ENCODE measurements at regions not wholly inside any gene's neighbourhood (a gene's known extent, or its start where the extent isn't known, plus 50 kb on each side); places are given as distances from the start of the nearest gene placed in this dataset.

DNA sequence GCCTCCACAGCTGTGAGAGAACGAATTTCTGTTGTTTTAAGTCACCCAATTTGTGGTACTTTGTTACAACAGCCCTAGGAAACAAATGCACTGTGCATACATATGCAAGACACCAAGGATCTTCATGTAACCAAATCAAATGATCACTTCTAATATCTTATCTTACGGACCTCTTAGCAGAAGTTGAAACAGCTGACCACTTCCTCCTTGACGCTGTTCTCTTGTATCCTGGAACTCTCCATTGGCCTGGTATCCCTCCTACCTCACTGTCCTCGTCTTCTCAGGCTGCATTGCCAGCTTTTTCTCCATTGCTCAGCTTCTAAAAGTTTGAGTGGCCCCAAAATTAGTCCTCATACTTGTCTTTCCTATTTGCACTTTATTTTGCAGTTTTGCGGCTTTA, 200.4 kb downstream of the DLEU7 start:
- TF ChIP-seq, protein P1, sequence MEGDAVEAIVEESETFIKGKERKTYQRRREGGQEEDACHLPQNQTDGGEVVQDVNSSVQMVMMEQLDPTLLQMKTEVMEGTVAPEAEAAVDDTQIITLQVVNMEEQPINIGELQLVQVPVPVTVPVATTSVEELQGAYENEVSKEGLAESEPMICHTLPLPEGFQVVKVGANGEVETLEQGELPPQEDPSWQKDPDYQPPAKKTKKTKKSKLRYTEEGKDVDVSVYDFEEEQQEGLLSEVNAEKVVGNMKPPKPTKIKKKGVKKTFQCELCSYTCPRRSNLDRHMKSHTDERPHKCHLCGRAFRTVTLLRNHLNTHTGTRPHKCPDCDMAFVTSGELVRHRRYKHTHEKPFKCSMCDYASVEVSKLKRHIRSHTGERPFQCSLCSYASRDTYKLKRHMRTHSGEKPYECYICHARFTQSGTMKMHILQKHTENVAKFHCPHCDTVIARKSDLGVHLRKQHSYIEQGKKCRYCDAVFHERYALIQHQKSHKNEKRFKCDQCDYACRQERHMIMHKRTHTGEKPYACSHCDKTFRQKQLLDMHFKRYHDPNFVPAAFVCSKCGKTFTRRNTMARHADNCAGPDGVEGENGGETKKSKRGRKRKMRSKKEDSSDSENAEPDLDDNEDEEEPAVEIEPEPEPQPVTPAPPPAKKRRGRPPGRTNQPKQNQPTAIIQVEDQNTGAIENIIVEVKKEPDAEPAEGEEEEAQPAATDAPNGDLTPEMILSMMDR (IDR thresholded peaks at IDR 0.05): no peak
- no peak for TF ChIP-seq POLR2A (IDR thresholded peaks at IDR 0.05)
- WGBS, 2 donors: 81 to 89% methylated on average over 5 of the region's 5 CpGs
- intact Hi-C loops (cut with DNase I; ENCODE audit: low total_unique reads): no loop called here
- DNase-seq (ENCODE audit: low spot score in 2 of 2): no peak
- no peak overlapping the region for H3K4me3 ChIP-seq (ENCODE audit: low read depth, poor library complexity, severe bottlenecking)

DNA sequence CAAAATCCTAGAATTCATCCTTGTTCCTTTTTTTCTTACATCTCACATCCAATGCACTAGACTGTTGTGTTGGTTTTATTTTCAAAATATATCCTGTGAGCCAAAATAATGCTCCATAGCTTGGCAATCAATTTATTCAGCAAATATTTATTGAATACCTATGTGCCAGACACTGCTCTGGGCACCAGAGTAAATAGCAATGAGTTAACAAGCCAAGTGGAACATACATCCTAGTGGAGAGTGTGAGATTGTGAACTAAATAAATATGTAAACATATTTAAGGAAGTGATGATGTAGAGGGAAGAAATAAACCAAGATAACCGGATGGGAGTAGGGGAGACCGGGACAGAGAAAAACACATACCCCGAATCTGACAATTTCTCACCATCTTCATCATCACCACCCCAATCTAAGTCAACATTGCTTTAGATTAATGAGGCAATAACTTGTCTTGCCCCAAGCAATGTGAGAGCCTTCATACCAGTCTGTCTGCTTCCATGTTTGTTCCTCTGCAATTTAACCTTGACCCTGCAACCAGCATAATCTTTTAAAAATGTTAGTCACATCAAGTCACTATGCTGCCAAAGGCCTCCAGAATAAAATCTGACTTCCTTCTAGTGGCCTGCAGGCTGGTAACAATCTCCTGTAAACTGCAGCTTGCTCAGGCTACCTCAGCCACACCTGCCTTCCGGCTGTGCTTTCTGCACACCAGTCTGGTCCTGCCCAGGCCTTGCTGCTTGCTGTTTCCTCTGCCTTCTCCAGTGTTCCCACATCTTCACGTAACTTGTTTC, 199.2 kb downstream of the DLEU7 start:
- no peak for DNase-seq (ENCODE audit: low spot score in 2 of 2)
- no peak overlapping the region for H3K4me3 ChIP-seq (ENCODE audit: low read depth, poor library complexity, severe bottlenecking)
- intact Hi-C loops (cut with DNase I; ENCODE audit: low total_unique reads): no loop called here
- WGBS, 2 donors: 68 to 79% methylated on average over 5 of the region's 5 CpGs
- TF ChIP-seq, protein P1 (IDR thresholded peaks at IDR 0.05): no peak
- no peak for TF ChIP-seq POLR2A (IDR thresholded peaks at IDR 0.05)

DNA sequence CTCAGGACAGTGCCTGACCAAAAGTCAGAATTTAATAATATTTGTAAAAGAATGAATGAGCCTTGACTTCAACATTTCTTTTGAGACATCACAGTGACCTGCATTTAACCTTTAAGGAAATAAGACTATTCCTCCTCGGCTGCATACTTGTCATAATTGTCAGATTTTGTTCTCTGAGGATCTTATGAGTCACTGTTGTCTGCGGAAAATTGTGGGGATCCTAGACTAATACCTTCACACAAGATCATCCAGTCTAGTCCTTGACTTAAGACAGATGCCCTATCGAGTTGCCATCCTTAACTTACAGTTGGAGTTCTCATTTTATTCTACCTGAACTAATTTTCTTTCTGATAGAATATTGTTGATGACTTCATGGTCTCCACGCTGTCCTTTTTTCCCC, 198.4 kb downstream of the DLEU7 start:
- 84% methylated on average over 4 of the region's 4 CpGs for whole genome bisulfite sequencing, 2 donors
- no peak overlapping the region for H3K4me3 ChIP-seq (ENCODE audit: low read depth, poor library complexity, severe bottlenecking)
- DNase-seq (ENCODE audit: low spot score in 2 of 2): no peak
- TF ChIP-seq, protein P1 (IDR thresholded peaks at IDR 0.05): no peak
- TF ChIP-seq POLR2A (IDR thresholded peaks at IDR 0.05): no peak
- intact Hi-C loops (cut with DNase I; ENCODE audit: low total_unique reads): no loop called here

DNA sequence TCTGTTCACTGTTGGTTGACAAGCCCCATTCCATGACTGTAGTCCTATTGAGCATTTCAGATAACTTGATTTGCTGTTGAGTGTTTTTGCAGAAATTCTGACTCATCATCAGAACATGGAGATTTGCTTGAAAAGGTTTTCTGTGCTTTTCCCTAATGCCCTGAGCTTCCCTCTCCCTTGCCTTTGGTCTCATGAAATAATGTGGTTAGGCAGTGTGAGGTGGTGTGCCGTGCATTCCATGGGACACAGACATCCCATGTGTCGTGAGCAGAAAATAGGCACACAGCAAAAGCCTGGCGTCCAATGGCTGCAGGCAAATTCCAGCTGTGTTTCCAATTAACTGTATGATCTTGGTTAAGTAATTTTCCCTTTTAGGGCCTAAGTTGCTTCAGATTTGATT, 197.4 kb downstream of the DLEU7 start:
- WGBS, 2 donors: 87 to 91% methylated on average over 3 of the region's 3 CpGs
- TF ChIP-seq, protein P1 (IDR thresholded peaks at IDR 0.05): no peak
- TF ChIP-seq POLR2A (IDR thresholded peaks at IDR 0.05): no peak
- intact Hi-C loops (cut with DNase I; ENCODE audit: low total_unique reads): no loop called here
- DNase-seq (ENCODE audit: low spot score in 2 of 2): no peak
- no peak overlapping the region for H3K4me3 ChIP-seq (ENCODE audit: low read depth, poor library complexity, severe bottlenecking)

DNA sequence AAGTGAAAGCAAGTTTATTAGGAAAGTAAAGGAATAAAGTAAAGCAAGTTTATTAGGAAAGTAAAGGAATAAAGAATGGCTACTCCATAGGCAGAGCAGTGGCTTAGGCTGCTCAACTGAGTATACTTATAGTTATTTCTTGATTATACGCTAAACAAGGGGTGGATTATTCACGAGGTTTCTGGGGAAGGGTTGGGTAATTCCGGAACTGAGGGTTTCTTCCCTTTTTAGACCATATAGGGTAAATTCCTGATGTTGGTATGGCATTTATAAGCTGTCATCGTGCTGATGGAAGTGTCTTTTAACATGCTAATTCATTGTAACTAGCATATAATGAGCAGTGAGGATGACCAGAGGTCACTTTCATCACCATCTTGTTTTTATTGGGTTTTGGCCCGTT, 194.3 kb downstream of the DLEU7 start:
- WGBS, 2 donors: 83 to 85% methylated on average over 5 of the region's 5 CpGs
- no peak overlapping the region for H3K4me3 ChIP-seq (ENCODE audit: low read depth, poor library complexity, severe bottlenecking)
- intact Hi-C loops (cut with DNase I; ENCODE audit: low total_unique reads): no loop called here
- DNase-seq (ENCODE audit: low spot score in 2 of 2): no peak
- no peak for TF ChIP-seq POLR2A (IDR thresholded peaks at IDR 0.05)
- TF ChIP-seq, protein P1 (IDR thresholded peaks at IDR 0.05): no peak

All from lower leg skin (tissue), 4 donors.